ENCODE measurements at regions not wholly inside any gene's neighbourhood (a gene's known extent, or its start where the extent isn't known, plus 50 kb on each side); places are given as distances from the start of the nearest gene placed in this dataset.

DNA sequence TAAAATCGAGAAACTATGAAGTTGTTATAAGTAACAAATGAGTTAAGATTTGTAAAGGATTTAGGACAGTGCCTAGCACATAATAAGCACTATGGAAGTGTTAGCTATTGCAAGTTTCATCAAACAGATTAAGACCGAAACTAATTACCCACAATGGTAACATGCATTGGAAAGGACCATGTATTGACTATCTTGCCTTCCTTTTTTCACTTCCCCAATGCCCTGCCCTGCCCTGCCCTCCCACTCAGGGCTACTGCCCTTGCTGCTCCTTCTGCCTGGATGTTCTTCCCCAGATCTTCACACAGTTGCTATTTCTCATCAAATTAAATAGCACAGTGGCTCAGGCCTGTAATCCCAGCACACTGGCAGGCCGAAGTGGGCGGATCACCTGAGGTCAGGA is 202.1 kb upstream of the PSMD7 start:
- no peak for DNase-seq

- no peak for DNase-seq
These were observed 204.3 kb upstream of the PSMD7 start for GRCh38 chr16:74092336-74092735.

DNA sequence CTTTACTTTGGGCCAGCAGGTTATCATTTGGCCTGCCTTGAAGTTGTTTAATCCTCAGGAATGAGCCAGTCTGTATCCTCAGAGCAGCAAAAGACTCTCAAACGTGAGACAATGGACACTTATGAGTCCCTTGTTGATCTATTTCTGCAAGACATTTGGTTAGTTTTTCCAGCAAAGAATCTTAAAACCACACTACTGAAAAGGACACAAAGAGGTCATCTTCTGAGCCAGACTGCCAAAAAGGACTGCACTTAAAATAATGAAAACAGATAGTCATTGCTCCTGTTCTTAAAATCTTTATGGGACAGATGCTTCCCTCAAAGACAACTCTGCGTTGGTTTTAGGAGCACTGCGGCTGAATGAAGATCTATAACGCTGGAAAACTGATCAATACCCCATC is 205.7 kb upstream of the PSMD7 start:
- DNase-seq, result no peak

GRCh38 chr16:74083541-74083940 is 213.1 kb upstream of the PSMD7 start:
- DNase-seq, result no peak

DNA sequence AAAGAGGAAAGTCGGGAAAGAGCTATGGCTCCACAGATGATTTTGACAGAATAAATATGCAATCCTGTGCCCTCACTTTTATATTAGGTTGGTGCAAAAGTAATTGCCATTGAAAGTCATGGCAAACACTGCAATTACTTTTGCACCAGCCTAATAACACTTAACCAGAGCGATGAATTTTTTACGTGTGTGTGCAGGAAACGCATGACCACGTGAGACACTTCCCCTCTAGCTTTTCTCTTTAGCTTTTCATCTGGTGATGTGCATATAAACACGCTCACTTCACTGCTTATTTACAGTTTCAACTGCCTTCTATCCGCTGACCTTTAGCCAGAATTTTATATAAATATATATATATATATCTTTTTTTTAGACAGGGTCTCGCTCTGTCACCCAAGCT is 216.3 kb upstream of the PSMD7 start:
- DNase-seq, result no peak

DNA sequence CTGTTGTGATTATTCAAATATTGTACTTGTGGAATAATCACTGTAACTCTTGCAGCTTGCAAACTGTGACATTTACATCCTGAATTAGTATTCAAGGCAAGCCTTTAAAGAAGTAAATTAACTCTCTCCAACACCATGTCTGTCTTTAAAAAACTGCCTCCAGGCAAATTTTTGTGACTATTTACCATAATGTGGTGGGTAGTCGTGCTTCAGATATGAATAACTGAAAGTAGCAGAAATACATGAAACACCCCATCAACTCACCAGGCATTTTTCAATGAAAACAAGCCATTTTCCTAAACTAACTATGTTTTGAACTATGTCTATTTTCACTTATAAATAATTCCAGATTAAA is 217.4 kb upstream of the PSMD7 start:
- no peak for DNase-seq

DNA sequence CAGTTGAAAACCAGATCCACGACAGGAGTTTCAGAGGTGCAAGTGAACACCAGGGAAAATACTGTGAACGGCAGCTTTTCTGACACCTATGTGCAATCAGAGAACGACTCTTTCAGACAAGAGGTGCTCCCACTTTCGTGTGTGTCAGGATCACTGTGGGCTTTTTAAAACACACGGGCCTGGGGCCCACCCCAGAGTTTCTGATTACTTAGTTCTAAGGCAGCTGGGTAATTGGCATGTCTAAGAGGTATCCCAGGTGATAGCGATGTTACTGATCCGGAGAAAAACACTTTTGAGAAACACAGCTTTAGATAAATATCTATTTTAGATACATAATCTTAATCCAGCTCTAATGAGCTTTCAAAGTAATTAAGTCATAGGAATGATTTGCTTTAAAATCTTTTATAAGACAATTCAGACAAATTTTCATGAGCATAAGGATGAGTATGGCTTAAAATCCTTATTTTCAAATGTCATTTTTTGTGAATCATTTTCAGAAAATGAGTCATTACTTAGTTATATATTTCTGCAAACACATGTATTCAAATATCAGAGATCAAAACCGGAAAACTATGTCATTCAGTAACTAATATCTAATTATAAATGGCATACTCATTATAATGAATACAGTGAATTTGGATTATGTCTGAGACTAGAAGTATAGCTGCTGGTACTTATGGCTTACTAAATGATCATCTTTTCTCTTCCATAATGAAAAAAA is 217.9 kb upstream of the PSMD7 start:
- DNase-seq, result no peak

GRCh38 chr16:74076568-74076967 is 220.0 kb upstream of the PSMD7 start:
- no peak for DNase-seq

- DNase-seq, result no peak
These were observed 221.2 kb upstream of the PSMD7 start for GRCh38 chr16:74075393-74075792.

DNA sequence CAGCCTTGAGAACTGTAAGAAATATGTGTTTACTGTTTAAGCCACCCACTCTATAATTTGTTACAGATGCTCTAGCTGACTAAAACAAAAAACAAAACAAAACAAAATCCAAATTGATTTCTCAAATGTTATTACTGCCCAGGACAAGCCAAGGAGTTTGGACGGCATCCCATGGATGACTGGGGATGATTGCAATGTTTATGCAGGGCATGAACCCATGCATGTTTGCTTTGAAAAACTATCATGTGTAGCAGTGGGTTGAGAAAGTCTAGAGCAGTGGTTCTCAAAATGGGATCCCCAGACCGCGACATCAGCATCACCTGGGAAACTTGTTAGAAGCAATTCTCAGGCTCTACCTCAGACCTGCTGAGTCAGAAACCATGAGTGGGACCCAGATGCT is 223.2 kb upstream of the PSMD7 start:
- DNase-seq, result no peak

DNA sequence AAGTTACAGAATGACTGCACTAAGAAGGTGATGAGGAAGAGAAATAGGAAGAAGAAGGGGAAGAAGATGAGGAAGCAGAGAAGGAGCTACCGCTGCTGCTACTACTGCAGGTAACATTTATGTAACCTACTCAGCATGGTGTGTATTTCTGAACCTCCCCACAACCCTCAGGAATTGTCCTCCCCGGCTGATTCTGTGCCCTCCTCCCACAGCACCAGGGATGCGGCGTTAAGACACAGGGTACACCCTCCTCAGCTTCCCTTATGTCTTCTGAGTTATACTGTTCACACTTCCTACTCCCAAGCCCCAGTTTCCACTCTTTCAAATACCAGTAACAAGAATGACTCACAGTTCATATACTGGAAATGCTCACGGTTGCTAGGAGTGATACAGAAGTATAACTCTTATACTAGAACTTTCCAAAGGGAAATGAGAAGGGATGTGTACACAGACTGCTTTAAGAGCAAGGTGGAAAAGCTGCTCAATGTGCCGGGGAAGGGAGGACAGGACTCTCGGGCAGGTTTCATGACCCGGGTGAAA is 224.5 kb upstream of the PSMD7 start:
- DNase-seq, result no peak

DNA sequence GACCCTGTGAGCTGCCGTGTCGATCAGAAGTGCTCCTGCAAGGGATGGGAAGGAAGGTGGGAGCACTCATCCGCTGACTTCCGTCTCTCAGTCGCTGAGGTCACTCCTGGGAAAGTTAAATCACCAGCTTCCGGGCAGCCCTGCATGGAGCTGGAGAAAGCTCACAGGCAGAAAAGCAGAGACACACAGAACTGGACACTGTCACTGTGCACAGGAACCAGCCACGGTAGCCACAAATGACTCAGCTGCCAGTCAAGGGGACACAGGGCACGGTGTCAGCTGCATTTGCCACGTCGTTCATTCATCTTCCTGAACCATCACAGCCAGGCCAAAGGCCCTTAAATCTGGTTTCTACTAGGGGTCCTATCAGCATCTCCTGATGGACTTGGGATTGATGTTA is 226.4 kb upstream of the PSMD7 start:
- DNase-seq, result no peak

GRCh38 chr16:74064120-74064735 is 232.4 kb upstream of the PSMD7 start:
- no peak for DNase-seq

DNA sequence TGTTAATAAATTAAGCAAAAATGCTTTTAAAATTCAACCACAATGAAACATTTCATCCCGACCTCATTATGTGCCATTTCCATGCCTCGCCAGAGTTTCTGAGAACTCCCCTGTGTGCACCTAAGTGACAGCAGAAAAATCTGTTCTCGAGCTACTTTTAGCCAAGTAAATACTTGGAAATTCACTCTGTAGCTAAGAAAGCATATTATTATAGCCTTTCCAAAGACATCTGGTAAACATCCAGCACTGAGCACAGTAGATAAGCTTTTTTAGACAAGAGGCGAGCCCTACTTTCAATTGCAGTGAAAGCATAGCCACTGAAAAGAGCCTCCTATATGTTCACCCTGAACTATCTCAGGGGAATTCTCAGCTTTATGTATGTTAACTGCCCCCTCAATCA is 242.8 kb upstream of the PSMD7 start:
- no peak for DNase-seq

DNA sequence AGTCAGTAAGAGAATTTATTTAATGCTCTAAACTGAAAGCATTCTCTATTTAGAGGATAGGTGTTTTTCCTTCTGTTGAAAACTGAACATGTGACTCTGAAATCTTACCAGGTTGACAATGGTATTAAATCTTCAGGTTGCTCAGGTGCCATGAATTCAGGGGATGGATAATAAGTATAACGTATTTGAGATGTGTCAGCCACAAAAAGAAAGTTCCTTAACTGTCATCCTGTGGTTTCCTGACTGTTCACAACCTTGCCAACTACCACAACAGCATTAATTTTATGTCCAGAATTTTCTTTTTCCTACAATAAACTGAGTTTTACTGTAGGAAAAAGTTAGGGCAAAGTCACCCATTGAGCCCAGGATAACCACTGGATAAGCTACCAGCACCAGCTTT is 243.3 kb upstream of the PSMD7 start:
- DNase-seq, result no peak

- no peak for DNase-seq
These were observed 244.6 kb upstream of the PSMD7 start for GRCh38 chr16:74052016-74052415.

DNA sequence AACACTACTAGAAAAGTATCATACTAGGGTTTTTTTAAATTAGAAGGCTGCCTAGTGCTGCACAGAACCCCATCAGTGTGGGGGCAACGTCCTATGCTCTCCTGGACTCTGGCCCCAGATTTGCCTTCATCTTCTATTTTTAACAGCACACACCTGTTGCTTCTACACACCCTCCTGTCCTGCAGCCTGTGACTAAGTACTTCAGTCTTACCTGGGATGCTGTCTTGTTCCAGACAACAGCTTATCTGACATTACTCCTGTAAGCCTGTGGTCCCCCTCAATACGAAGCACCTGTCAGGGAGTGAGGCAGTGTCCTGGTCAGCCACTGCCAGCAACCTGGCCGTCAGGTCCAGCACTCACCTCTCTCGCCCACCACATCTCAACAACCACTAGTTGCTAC is 247.6 kb upstream of the PSMD7 start:
- DNase-seq, result no peak

- no peak for DNase-seq
These were observed 250.1 kb upstream of the PSMD7 start for GRCh38 chr16:74046524-74046923.

DNA sequence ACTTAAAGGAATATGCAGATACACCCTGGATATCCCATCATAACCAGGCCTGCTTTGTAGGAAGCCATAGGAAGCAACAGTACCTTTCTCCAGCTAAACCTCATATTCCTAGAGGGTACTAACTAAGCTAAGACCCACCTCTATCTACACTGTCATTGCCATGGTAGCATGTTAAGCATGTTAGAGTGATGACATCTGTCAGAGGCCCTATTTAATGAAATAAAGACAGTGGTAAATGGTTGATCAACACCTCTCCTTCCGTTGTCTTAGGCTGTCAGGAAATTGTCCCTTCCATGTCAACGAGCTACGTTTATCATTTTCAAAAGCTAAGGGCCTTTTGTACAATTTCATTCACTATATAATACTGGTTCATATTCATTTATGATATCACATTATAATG is 251.1 kb upstream of the PSMD7 start:
- DNase-seq, result no peak

DNA sequence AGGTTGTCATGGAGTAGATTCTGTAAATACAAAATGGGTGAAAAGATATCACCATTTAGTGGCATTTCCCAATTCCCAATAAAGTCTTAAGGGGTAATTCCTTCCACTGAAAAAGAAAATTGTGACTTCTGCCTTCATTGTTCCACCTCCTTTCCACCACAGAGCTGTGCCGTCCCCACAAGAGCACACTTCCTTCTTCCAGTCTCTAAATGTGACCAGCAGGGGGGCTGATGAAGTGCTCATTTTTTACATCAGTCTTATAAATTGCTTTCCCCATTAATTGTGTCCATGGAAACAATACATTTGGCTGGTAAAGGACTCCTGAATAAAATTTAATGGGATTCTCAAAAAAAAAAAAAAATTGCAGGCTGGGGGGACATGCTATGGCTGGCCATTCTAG is 260.8 kb upstream of the PSMD7 start:
- no peak for DNase-seq

- no peak for DNase-seq
These were observed 261.8 kb upstream of the PSMD7 start for GRCh38 chr16:74034862-74035261.

- DNase-seq, result no peak
These were observed 262.4 kb upstream of the PSMD7 start for GRCh38 chr16:74034200-74034599.

DNA sequence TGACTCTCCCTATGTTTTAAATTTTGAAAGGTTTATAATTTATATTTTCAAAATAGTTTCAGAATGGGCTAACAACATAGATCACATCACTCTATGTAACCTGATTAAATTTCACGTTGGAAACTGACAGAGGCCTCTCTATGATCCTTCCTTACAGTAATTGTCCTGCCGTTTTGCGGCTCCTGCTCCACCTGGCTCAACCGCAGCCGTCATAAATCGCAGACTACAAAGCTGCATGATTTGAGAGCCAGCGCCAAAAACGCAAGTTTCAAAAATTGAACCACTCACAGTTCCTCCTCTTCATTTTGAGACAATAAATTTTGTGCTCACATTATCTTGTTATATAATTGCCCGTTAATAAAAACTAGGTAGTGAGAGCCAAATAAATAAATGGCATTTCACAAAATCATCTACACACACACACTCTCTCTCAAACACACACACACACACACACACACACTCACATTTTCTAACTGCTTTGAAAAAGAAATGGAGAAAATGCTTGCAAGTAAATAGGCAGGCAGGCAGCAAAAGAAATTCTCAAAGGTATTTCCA is 263.1 kb upstream of the PSMD7 start:
- DNase-seq, result no peak

GRCh38 chr16:74031551-74031950 is 265.1 kb upstream of the PSMD7 start:
- DNase-seq, result no peak
